Keratinocyte (primary cell): ENCODE measurements at regions not wholly inside any gene's neighbourhood (a gene's known extent, or its start where the extent isn't known, plus 50 kb on each side); places are given as distances from the start of the nearest gene placed in this dataset.

ENCODE experiments used
- CTCF ChIP-seq, 3 experiments: IDR thresholded peaks in 1 of 3; conservative IDR thresholded peaks in 1 of 3; optimal IDR thresholded peaks in 1 of 3; 2 replicates in 2 of 3; 3 replicates in 1 of 3; pipeline versions ENCODE3 to v1.5.1; 2011; ENCODE audit warnings: low read length in 3 of 3, mild to moderate bottlenecking in 3 of 3, moderate library complexity in 2 of 3, control low read depth in 1 of 3, inconsistent platforms in 1 of 3; ENCODE audit not compliant: insufficient read depth in 2 of 3; ENCODE audit errors: extremely low read depth in 1 of 3
- EZH2 ChIP-seq: IDR thresholded peaks from one replicate; pipeline ENCODE4 v1.6.1; 2012; ENCODE audit warnings: inconsistent platforms, mild to moderate bottlenecking, low read length, moderate library complexity

- TF ChIP-seq CTCF (optimal IDR thresholded peaks at IDR 0.05 in 1 of 3, IDR thresholded peaks at IDR 0.05 in 1 of 3, conservative IDR thresholded peaks at IDR 0.05 in 1 of 3; ENCODE audit: extremely low read depth in 1 of 3, insufficient read depth in 2 of 3, low read length in 3 of 3): no peak
- TF ChIP-seq EZH2: no peak
Measured at GRCh38 chr3:106257172-106257571, 388.4 kb upstream of the CBLB start.
